Astrocyte of the cerebellum (primary cell): ENCODE measurements at regions not wholly inside any gene's neighbourhood (a gene's known extent, or its start where the extent isn't known, plus 50 kb on each side); places are given as distances from the start of the nearest gene placed in this dataset.
A peak's percentile ranks its signal among the peaks of the same experiment; 100 is the strongest.

Source experiments
- DNase-seq: peaks from one replicate; pipeline ENCODE4 v3.0.0-alpha.2; 2011; ENCODE audit warnings: low read depth
- H3K4me3 ChIP-seq: 2 replicates; pipeline ENCODE4 v1.5.1; 2011; ENCODE audit warnings: mild to moderate bottlenecking, low read depth, low read length, moderate library complexity
- in situ Hi-C: cut with HindIII; loops from 2 replicates; pipeline ENCODE4 v1.10.0; 2017; ENCODE audit warnings: low sequenced_read_pairs
- TF ChIP-seq, protein P1 (sequence below): IDR thresholded peaks from 2 replicates; pipeline ENCODE4 v1.5.1; 2012; ENCODE audit warnings: low read length, low read depth, moderate library complexity, mild to moderate bottlenecking; ENCODE audit errors: missing control alignments

DNA sequence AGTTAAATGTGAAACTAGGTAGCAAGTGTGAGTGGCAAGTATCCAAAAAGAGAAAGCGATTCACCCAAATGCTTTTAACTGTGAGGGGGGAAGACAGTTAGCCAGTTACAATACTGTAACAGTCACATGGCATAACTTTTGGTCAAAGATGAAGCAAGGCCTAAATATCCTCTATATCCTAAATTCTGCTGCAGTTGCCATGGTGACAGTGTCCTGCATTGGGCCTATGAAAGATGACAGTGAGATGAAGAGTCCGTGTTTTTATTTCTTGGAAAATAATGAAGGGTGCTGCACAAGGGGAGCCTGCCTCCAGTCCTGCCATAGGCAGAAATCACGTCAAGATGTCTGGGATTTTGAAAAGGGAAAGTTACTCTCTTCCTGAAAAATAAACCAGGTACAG lies 534.6 kb downstream of the NTRK2 start:
- no peak overlapping the region for H3K4me3 ChIP-seq
- TF ChIP-seq, protein P1, sequence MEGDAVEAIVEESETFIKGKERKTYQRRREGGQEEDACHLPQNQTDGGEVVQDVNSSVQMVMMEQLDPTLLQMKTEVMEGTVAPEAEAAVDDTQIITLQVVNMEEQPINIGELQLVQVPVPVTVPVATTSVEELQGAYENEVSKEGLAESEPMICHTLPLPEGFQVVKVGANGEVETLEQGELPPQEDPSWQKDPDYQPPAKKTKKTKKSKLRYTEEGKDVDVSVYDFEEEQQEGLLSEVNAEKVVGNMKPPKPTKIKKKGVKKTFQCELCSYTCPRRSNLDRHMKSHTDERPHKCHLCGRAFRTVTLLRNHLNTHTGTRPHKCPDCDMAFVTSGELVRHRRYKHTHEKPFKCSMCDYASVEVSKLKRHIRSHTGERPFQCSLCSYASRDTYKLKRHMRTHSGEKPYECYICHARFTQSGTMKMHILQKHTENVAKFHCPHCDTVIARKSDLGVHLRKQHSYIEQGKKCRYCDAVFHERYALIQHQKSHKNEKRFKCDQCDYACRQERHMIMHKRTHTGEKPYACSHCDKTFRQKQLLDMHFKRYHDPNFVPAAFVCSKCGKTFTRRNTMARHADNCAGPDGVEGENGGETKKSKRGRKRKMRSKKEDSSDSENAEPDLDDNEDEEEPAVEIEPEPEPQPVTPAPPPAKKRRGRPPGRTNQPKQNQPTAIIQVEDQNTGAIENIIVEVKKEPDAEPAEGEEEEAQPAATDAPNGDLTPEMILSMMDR, result no peak
- in situ Hi-C loops, result no loop called here
- DNase-seq, result no peak

DNA sequence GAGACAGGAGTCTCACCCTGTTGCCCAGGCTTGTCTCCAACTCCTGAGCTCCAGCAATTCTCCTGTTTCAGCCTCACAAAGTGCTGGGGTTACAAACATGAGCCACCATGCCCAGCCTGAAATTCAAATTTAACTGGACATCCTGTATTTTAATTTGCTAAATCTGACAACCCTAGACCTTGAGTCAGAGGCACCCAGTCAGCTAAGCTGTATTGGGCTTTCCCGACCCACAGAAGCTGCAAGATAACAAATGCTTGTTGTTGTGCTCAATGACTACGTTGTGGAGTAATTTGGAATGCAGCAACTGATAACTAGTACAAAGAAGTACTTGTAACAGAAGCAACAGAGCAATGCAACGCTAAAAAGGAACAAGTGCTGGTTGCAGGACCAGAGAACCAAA lies 533.1 kb downstream of the NTRK2 start:
- DNase-seq, result no peak

DNA sequence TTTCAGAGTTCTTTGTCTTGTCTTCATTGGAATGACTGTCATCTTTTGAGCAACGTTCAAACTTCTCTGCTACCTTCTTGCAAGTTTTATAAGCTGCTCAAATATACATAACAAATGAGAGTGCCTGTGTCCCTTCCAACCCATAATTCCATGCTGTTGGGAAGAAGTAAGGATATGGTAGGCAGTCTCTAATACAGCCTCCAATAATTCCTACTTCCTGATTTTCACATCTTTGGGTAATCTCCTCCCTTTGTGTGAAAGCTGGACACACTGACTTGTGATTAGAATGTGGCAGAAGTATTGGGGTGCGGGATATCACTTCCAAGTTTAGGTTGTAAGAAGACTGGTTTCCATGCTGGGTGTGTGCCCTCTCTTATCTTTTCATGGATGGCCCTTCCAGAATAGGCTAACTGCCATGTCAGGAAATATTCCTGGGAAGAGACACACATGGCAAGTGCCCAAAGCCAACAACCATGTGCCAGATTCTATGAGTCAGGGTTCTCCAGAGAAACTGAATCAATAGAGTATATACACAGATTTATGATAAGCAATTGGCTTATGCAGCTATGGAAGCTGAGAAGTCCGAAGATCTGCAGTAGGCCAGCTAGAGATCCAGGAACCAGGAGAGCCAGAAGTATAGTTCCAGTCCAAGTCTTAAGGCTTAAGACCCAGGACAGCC lies 531.3 kb downstream of the NTRK2 start:
- no peak overlapping the region for H3K4me3 ChIP-seq
- in situ Hi-C loops, result no loop called here
- TF ChIP-seq, protein P1, result no peak
- peak; percentile 65 for DNase-seq

More for the DNA sequence above, 533.1 kb downstream of the NTRK2 start:
- in situ Hi-C loops, result no loop called here
- TF ChIP-seq, protein P1, result no peak
- H3K4me3 ChIP-seq, result no peak overlapping the region

DNA sequence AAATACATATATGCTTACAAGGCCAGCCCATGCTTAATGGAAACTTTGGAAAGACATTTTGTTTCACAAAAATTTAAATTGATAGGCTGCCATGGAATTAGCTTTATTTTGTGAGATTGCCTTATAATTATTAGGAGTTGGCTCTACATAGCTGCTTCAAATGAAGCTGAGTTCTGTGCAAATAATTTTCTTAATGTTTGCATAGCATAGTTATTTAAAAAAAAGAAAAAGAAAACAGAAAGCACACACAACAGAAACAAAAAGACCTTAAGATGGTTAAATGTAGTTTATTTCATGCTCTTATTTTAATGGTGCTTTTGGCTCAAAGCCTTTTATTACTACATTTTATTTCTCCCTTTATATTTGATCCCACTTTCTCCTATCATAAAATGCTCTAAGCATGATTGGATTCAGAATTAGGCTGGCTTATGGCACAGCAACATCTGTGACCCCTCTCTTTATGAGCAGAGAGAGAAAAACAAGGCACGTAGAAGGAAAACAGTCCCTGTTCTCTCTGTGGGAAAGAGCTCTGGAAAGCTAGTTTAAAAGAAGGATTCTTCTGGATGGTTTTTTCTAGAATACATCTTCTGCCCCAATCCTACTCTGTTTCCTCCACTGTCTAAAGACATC lies 530.5 kb downstream of the NTRK2 start:
- in situ Hi-C loops, result no loop called here
- H3K4me3 ChIP-seq, result no peak overlapping the region
- DNase-seq, result no peak
- TF ChIP-seq, protein P1, result no peak

DNA sequence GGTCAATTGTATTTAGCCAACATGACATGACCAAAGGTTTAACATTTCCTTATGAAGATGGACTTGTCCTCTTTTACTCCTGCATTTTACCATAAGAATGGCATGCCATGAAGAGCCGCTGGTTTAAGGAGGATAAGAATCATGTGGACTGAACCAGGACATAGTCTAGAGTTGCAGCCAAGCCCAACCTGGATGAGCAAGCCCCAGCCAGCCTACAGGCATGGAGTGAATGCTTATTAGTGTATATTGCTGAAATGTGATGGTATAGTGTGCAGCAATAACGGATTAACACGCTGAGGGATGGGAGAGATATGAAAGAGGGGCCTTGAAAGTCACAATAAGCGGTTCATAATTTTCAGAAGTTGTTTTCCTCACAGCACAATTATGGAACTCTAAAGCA lies 523.2 kb downstream of the NTRK2 start:
- in situ Hi-C loops, result no loop called here
- H3K4me3 ChIP-seq, result no peak overlapping the region
- TF ChIP-seq, protein P1, result no peak
- DNase-seq, result no peak

DNA sequence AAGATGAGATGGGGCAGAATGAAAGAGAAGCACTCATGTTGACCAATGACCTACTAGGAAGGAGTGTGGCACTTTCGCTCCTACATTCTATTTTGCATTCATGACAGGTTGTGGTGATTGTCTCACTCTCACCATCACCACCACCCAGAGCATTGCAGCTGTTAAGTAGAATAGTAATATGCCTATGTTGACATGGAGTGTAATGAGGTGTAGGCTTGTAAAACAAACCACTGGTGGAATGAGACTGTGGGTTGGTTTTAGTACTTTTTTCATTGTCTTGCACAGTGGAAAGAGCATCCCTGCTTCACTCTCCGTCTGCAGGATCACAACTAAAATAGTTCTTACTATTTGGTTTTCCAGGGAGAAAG lies 516.7 kb downstream of the NTRK2 start:
- TF ChIP-seq, protein P1, result no peak
- H3K4me3 ChIP-seq, result no peak overlapping the region
- DNase-seq, result no peak
- in situ Hi-C loops, result no loop called here
